SH-SY5Y (cell line): ENCODE measurements at regions not wholly inside any gene's neighbourhood (a gene's known extent, or its start where the extent isn't known, plus 50 kb on each side); places are given as distances from the start of the nearest gene placed in this dataset.

Source experiments
- GATA2 ChIP-seq: IDR thresholded peaks from 2 replicates; pipeline ENCODE4 v1.6.1; 2011; ENCODE audit warnings: mild to moderate bottlenecking, low read depth, low read length
- GATA3 ChIP-seq: IDR thresholded peaks from 2 replicates; pipeline ENCODE4 v1.6.1; 2011; ENCODE audit warnings: low read depth, mild to moderate bottlenecking, low read length, moderate library complexity

- TF ChIP-seq GATA3: no peak
- no peak for TF ChIP-seq GATA2
These were observed 224.6 kb upstream of the N4BP1 start for GRCh38 chr16:48834576-48834975.
